ENCODE measurements at regions not wholly inside any gene's neighbourhood (a gene's known extent, or its start where the extent isn't known, plus 50 kb on each side); places are given as distances from the start of the nearest gene placed in this dataset.
"Not testable (repeated sequence)": the region's sequence is repeated elsewhere in the genome, so short reads cannot be mapped to it uniquely, and the experiment has no call there.

- TF ChIP-seq CTCF (tag by site-specific recombination; IDR thresholded peaks at IDR 0.05); ZNF529 (tag by site-specific recombination; IDR thresholded peaks at IDR 0.05; ENCODE audit: insufficient replicate concordance); ELK4 (IDR thresholded peaks at IDR 0.05; ENCODE audit: borderline replicate concordance, low read depth, low read length); ZNF580 (tag by site-specific recombination; IDR thresholded peaks at IDR 0.05); TSHZ1 (tag by site-specific recombination; IDR thresholded peaks at IDR 0.05; ENCODE audit: borderline replicate concordance); OVOL3 (tag by site-specific recombination; IDR thresholded peaks at IDR 0.05); ZNF626 (tag by site-specific recombination; IDR thresholded peaks at IDR 0.05); YY1 (tag by site-specific recombination; IDR thresholded peaks at IDR 0.05); PRDM2 (tag by site-specific recombination; IDR thresholded peaks at IDR 0.05; ENCODE audit: borderline replicate concordance); ZBTB49 (tag by site-specific recombination; IDR thresholded peaks at IDR 0.05; ENCODE audit: low read depth); ZNF433 (tag by site-specific recombination; IDR thresholded peaks at IDR 0.05; ENCODE audit: low read depth): not testable (repeated sequence)
Observed at GRCh38 chr7:51805783-51806431, 489.3 kb upstream of the COBL start.

Measured in HEK293 (cell line).